DOHH2 (cell line): ENCODE measurements at regions not wholly inside any gene's neighbourhood (a gene's known extent, or its start where the extent isn't known, plus 50 kb on each side); places are given as distances from the start of the nearest gene placed in this dataset.

Source experiments
- H3F3A ChIP-seq: fragments of 200-600 bp; sonication (generic), shearing (Covaris generic); 2 replicates; pipeline ENCODE4 v1.6.0; 2016; ENCODE audit warnings: antibody characterized with exemption, mild to moderate bottlenecking; ENCODE audit not compliant: control insufficient read depth, insufficient read depth
- H3K27ac ChIP-seq: fragments of 200-600 bp; sonication (generic); 2 replicates; pipeline ENCODE4 v1.5.1; 2014; ENCODE audit warnings: low read depth, mild to moderate bottlenecking, low read length, moderate library complexity
- H3K27me3 ChIP-seq: fragments of 200-600 bp; sonication (generic); 2 replicates; pipeline ENCODE4 v1.6.1; 2014; ENCODE audit warnings: mild to moderate bottlenecking, low read length, mixed read lengths; ENCODE audit not compliant: control insufficient read depth
- H3K36me3 ChIP-seq: fragments of 200-600 bp; sonication (generic); 2 replicates; pipeline ENCODE4 v1.6.1; 2014; ENCODE audit warnings: mild to moderate bottlenecking, low read length, moderate library complexity, mixed read lengths; ENCODE audit not compliant: control insufficient read depth
- H3K4me1 ChIP-seq: fragments of 200-600 bp; sonication (generic); 2 replicates; pipeline ENCODE4 v1.6.1; 2014; ENCODE audit warnings: mild to moderate bottlenecking, low read length, mixed read lengths; ENCODE audit not compliant: control insufficient read depth
- H3K4me2 ChIP-seq: fragments of 200-600 bp; sonication (generic); 2 replicates; pipeline ENCODE4 v1.6.0; 2014; ENCODE audit warnings: mild to moderate bottlenecking, low read length, moderate library complexity
- H3K4me3 ChIP-seq: fragments of 200-600 bp; sonication (generic); 2 replicates; pipeline ENCODE4 v1.5.1; 2014; ENCODE audit warnings: mild to moderate bottlenecking, low read length, mixed read lengths
- H3K79me2 ChIP-seq: fragments of 200-600 bp; sonication (generic); 2 replicates; pipeline ENCODE4 v1.6.1; 2014; ENCODE audit warnings: mild to moderate bottlenecking, low read length, mixed read lengths; ENCODE audit not compliant: control insufficient read depth
- H3K9me2 ChIP-seq: fragments of 200-600 bp; sonication (generic); replicated peaks from 2 replicates; pipeline ENCODE4 v1.6.1; 2014; ENCODE audit warnings: mild to moderate bottlenecking, low read length, mixed read lengths; ENCODE audit not compliant: control insufficient read depth
- H3K9me3 ChIP-seq: fragments of 200-600 bp; sonication (generic); 2 replicates; pipeline ENCODE4 v1.6.1; 2014; ENCODE audit warnings: antibody characterized with exemption, low read length, mixed read lengths; ENCODE audit not compliant: control insufficient read depth, insufficient read depth
- H4K20me1 ChIP-seq: fragments of 200-600 bp; sonication (generic); 2 replicates; pipeline ENCODE4 v1.6.0; 2014; ENCODE audit warnings: low read depth, mild to moderate bottlenecking, antibody characterized with exemption, low read length, moderate library complexity; ENCODE audit not compliant: control insufficient read depth, insufficient read depth
- EZH2phosphoT487 ChIP-seq: fragments of 200-600 bp; sonication (generic); IDR thresholded peaks from 2 replicates; pipeline ENCODE4 v1.6.1; 2017; ENCODE audit warnings: borderline replicate concordance, mild to moderate bottlenecking, antibody characterized with exemption, low read length, moderate library complexity, mixed read lengths
- TF ChIP-seq, protein P1 (sequence below): fragments of 200-600 bp; sonication (generic); IDR thresholded peaks from one replicate; pipeline ENCODE4 v1.5.1; 2014; ENCODE audit warnings: antibody characterized with exemption, mild to moderate bottlenecking, low read depth, low read length; ENCODE audit not compliant: poor library complexity, severe bottlenecking

DNA sequence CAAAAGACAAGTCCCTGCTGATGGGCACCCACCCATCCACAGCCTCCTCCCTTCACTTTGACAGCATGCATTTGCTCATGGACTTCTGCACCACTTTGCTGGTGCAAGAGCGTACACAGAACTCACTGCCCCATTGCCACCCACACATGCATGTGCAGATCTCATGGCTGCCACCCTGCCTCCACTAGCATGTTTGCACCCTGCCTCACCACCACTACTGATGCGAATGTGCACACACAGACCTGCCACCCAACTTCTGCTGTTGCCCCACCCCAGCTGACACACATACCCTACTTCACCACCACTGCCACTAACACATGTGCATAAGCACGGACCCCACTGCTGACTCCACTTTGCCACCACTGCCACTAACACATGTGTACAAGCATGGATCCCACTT lies 64.9 kb upstream of the EYS start:
- H3K27me3 ChIP-seq, result no peaks in the 10 kb centered on the region
- H3K9me2 ChIP-seq, result no peaks in the 10 kb centered on the region
- H3K9me3 ChIP-seq, result peaks cover 6% of the 10 kb centered on the region; the same call in 1 of the 2 replicates
- H3K79me2 ChIP-seq, result no peaks in the 10 kb centered on the region
- no peaks in the 10 kb centered on the region for H4K20me1 ChIP-seq
- H3F3A ChIP-seq, result no peaks in the 10 kb centered on the region
- H3K36me3 ChIP-seq, result no peaks in the 10 kb centered on the region
- no peak for TF ChIP-seq EZH2phosphoT487
- TF ChIP-seq, protein P1, sequence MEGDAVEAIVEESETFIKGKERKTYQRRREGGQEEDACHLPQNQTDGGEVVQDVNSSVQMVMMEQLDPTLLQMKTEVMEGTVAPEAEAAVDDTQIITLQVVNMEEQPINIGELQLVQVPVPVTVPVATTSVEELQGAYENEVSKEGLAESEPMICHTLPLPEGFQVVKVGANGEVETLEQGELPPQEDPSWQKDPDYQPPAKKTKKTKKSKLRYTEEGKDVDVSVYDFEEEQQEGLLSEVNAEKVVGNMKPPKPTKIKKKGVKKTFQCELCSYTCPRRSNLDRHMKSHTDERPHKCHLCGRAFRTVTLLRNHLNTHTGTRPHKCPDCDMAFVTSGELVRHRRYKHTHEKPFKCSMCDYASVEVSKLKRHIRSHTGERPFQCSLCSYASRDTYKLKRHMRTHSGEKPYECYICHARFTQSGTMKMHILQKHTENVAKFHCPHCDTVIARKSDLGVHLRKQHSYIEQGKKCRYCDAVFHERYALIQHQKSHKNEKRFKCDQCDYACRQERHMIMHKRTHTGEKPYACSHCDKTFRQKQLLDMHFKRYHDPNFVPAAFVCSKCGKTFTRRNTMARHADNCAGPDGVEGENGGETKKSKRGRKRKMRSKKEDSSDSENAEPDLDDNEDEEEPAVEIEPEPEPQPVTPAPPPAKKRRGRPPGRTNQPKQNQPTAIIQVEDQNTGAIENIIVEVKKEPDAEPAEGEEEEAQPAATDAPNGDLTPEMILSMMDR, result no peak
- H3K4me3 ChIP-seq, result no peak overlapping the region
- no peak overlapping the region for H3K27ac ChIP-seq
- H3K4me1 ChIP-seq, result no peaks in the 10 kb centered on the region
- no peak overlapping the region for H3K4me2 ChIP-seq

DNA sequence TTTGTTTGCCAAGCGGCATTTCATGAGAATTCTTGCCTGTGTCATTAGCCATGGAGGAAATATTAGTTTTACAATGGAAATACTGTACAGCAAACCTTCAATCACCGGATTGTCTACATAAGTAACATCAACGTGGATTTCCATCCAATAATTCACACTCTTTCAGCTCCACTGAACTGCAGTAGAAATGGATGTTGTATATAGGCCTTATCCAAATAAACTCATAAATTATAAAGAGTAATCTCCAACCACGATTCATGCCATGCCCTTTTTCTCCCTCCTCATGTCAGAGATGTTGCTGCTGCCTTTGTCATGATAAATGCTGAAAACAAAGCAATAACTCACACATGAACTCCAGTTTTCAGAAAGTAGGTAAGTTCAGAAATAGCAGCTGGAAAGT lies 54.9 kb upstream of the EYS start:
- Histone ChIP-seq H3F3A (no peaks in the 10 kb centered on the region), H3K9me2 (no peaks in the 10 kb centered on the region), H3K4me3 (no peak overlapping the region), H3K27ac (no peak overlapping the region), H3K4me1 (no peaks in the 10 kb centered on the region), H3K36me3 (no peaks in the 10 kb centered on the region), H3K4me2 (no peak overlapping the region), H3K79me2 (no peaks in the 10 kb centered on the region), H4K20me1 (no peaks in the 10 kb centered on the region), H3K27me3 (no peaks in the 10 kb centered on the region), H3K9me3 (no peaks in the 10 kb centered on the region)
- no peak for TF ChIP-seq EZH2phosphoT487
- TF ChIP-seq, protein P1, result no peak

DNA sequence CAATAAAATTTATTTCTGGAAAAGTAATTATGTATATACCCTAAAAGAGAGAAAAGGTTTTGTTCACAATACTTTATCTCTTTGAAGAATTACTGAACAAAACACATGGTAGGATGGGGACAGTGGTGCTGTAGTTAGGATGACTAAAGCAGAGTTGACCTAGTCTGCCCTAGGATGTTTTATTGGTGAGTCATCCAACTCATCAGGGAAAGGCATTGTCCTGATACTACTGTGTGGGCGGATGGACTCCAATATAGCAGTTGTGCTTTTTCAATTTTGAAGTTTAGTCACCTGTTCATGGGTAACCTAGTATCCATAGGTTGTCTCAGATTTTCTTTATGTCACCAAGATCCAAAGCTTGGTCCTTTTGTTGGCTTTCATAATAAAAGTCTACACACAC lies 53.3 kb upstream of the EYS start:
- Histone ChIP-seq H3K79me2 (no peaks in the 10 kb centered on the region), H3K9me2 (no peaks in the 10 kb centered on the region), H3K4me3 (no peak overlapping the region), H3F3A (no peaks in the 10 kb centered on the region), H3K9me3 (no peaks in the 10 kb centered on the region), H3K27me3 (no peaks in the 10 kb centered on the region), H3K36me3 (no peaks in the 10 kb centered on the region), H4K20me1 (no peaks in the 10 kb centered on the region), H3K27ac (no peak overlapping the region), H3K4me1 (no peaks in the 10 kb centered on the region), H3K4me2 (no peak overlapping the region)
- TF ChIP-seq EZH2phosphoT487, result no peak
- TF ChIP-seq, protein P1, result no peak
